ENCODE measurements at regions not wholly inside any gene's neighbourhood (a gene's known extent, or its start where the extent isn't known, plus 50 kb on each side); places are given as distances from the start of the nearest gene placed in this dataset.
A peak's percentile ranks its signal among the peaks of the same experiment; 100 is the strongest.

DNA sequence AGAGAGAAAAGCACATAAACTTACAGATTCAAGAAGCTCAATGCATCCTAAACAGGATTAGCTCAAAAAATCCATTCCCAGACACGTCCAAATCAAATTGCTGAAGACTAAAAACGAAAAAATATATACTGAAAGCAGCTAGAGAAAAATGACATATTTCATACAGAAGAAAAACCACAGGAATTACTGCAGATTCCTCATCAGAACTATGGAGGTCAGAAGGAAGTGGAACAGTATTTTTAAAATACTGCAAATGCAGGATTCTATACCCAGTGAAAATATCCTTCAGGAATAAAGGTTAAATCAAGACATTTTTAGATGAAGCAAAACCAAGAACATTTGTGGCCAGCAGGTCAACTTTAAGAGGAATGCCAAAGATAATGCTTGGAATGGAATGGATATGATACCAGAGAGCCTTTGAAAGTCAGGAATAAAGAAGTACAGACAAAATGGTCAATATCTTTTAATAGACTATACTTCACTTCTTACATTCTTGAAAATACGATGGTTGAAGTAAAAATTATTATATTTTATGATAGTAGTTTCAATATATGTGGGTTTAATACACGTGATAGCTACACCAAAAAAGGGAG lies 352.9 kb downstream of the CTTN start:
- no peak for DNase-seq

DNA sequence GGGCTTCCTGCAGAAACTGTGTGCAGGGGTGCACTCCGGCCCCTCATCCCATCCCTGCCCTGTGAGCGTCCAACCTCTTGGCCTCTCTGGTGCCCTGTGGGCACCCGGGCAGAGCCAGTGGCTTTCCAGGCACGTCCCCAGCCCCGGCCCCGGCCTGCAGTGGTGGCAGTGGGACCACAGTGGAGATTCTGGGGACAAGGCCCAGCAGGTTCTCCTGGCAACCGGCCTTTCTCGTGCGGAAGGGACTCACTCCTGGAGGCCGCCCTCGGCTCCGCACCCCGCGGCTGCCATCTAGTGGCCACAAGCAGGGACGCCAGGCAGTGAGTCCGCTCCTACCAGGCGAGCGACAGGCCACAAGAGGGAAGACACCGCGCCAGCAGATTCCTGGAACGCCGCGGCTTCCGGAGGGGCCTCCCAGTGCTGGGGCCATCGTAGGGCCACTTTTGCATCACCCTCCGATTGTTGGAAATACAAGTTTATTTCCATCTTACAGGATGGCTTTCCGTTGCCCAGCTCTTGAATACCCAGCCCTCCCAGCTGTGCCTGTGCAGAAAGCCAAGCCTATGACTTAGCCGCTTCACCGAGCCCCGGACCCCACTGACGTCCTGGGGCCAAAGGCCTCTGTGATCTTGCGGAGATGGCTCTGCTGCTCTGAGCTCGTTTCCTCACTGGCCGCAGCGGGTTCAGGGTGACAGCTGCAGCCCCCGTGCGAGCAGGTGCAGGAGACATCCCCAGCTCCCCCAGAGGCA lies 357.3 kb downstream of the CTTN start:
- DNase-seq = peak; percentile 57

DNA sequence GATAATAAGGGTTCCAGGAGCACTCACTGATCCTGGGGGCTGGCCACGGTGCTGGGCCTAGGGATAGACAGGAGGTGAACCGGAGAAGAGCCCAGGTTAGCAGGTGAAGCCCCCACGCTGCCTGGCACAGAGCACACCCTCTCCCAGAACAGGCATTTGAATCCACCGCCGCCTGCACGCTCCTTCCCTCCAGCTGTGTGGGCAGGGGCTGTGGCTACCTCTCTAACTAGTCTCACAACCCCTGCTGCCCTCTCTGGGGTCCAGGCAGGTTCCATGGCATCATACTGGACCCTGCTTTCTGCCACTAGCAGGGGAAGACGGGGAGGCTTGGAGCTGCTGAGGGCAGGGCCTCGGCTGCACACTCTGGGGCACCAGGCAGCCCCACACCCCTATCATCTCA lies 358.0 kb downstream of the CTTN start:
- no peak for DNase-seq

DNA sequence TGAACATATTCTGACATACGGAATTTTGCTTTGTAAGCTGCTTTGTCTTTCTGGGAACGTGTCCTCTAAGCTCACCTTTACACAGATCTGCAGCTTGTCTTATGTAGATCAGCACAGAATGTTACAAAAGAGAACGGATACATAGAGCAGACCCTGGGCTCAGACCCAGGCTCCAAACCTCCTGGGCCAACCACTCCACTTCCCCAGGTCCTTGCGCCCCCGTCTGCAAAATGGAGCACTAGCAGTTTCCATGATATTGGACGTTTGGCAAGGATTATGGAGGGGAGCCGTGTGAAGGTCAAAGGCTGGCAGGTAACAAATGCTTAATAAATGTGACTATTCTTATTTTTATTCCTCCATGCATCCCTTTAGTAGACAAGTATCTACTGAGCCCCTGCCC lies 358.4 kb downstream of the CTTN start:
- no peak for DNase-seq

DNA sequence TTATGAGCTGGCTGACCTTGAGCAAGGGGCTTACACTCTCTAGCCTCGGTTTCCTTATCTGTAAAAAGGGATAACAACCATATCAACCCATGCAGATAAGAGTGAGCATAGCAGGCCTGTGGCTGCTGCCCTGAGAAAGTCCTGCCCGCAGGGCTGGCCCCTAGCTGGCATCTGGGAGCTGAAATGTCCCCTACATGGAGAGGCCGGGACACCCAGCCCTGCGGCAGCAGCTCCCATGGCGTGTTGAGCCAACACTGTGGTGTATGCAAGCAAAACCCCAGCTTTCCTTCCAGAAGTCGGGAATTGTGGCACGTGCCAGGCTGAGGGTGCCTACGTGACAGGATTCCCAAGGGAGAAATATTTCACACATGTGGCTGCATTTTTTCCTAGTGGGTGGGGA lies 358.9 kb downstream of the CTTN start:
- DNase-seq = no peak

DNA sequence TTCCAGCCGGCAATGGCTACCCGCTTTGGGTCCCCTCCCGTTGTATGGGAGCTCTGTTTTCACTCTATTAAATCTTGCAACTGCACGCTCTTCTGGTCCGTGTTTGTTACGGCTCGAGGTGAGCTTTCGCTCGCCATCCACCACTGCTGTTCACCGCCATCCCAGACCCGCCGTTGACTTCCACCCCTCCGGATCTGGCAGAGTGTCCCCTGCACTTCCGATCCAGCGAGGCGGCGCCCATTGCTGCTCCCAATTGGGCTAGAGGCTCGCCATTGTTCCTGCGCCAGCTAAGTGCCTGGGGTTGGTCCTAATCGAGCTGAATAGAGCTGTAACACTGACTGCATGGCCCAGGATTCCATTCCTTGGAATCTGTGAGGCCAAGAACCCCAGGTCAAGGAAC lies 359.9 kb downstream of the CTTN start:
- no peak for DNase-seq

DNA sequence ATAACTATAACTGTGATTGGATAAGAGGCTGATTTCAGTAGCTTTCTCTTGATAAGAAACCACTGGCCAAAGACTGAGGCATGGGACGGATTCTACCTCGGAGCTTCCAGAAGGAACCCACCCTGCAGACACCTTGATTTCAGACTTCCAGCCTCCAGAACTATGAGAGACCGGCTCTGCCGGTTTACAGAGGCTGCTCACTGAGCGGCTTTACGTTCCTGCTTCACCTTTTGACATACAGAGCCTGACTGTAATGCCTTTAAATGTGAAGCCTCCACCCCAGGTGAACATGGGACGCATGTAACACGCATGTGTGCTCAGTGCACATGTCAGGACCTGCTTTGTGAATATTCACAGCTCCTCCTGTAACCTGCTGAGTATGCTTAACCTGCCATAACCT lies 361.5 kb downstream of the CTTN start:
- no peak for DNase-seq

DNA sequence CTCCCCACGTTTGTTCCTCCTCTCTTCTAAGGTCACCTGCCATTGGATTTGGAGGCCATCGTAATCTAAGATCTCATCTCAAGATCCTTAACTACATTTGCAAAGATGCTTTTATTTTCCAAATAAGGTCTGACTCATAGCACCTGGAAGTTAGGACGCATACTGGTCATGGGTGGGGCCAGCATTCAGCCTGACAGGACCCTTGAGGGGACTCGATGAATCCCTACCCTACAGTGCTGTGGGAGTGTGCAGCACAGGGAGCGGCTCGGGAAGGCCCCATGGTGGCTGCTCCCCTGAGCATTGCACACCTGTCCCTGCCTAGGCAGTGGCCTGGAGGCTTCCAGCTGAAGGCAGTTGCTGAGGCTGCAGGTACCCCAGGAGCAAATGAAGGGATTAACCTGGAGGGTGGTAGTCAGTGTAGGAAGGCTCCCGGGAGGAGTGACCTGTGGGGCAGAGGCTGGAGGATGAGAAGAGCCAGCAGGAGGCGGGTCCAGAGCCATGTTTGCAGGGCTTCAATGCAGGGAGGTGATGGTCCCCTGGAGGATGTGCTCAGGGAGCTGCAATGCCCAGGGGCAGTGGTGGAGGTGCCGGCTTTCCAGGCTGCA lies 362.2 kb downstream of the CTTN start:
- no peak for DNase-seq

DNA sequence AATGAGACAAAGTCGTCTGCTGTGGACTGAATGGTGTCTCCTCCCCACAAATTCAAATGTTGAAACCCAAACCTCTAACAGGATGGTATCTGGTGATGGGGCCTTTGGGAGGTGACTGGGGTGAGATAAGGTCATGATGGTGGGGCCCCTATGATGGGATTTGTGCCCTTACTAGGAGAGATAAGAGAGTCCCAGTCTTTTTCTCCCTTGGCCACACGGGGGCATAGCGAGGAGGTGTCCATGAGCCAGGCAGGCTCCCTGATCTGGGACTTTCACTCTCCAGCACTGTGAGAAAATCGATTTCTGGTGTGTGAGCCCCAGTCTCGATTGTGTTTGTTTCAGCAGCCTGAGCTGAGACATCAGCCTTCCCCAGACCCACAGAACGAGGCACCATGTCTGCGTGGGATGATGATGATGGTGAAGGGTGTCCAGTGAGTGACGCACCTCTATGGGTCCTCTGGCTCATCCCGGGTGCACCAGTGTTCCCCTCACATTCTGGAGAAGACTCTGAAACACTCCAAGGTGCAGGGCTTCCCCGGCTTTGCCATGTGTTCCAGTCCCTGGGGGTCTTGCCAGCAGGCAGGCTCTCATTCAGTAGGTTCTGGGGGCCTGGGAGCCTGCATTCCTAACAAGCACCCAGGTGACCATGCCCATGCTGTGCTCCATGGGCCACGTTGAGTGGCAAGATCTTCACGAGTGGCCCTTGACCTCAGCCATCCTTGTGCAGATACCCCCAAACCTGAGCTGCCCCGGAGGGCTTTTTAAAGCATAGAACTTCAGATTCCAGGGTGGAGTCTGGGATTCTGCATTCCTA lies 363.0 kb downstream of the CTTN start:
- no peak for DNase-seq

DNA sequence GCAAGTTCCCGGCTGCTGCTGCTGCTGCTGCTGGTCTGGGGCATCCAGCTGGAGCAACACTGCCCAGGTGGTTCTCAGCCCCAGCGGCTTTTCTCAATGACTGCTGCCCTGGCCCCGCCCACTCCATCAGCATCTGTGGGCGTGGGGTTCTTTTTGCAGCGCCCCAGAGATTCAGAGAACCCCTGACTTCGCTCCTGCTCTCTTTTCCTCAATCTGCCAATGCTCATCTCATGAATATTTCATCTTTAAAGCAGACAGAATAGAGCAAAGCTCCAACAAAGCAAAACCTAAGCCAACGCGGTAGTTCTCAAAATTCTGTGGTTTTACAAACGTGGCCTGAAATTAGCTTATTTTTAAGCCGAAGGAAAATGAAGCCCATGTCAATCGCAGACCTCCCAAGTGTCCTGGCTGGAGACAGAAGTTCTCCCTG lies 363.6 kb downstream of the CTTN start:
- no peak for DNase-seq

DNA sequence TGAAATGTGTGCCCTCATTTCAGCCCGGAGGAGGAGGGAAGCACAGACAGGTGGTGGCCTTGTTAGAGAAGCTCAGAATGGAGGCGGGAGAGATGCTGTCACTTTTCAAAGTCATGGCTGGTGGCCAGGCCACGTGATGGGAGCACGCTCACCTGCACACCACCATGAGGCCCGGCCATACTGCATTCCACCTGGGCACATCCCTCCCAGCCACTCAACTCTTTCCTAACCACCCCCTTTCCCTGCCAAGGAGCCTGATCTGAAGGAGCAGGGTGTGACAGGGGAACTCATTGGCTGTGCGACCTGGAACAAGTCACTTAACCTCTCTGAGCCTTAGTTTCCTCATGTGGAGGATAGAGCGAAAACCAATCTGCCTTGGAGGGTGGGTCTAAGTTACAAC lies 364.5 kb downstream of the CTTN start:
- no peak for DNase-seq

DNA sequence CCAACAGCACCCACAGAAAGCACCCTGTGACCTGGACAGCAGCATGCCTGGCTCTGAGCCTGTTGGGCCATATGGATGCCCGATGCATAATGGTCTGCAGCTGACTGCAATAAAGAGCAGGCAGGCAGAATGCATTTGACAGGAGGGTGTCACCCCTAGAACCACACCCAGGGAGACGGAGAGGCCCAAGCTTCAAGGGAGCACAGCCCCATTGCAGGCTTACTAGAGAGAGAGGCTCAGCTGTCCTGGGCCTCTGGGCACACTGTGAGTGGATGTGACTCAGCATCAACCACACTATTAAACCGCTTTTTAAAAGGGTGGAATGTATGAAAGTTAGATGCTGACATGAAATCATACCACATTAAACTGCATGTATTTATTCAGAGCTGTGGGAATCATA lies 365.3 kb downstream of the CTTN start:
- no peak for DNase-seq

DNA sequence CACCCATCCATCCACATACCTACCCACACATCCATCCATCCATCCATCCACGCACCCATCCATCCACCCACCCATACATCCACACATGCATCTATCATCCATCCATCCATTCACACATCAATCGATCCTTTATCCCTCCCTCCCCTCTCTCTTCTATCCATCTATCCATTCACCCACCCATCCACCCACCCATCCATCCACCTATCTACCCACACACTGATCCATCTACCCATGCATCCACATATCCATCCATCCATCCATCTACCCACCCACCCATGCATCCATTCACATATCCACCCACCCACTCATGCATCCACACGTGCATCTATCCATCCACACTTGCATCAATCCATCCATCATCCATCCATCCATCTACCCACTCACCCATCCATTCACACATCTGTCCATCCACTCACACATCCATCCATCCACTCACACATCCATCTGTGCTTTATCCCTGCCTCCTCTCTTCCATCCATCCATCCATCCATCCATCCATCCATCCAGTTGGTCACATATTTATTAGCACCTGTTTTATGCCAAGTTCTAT lies 366.1 kb downstream of the CTTN start:
- no peak for DNase-seq

DNA sequence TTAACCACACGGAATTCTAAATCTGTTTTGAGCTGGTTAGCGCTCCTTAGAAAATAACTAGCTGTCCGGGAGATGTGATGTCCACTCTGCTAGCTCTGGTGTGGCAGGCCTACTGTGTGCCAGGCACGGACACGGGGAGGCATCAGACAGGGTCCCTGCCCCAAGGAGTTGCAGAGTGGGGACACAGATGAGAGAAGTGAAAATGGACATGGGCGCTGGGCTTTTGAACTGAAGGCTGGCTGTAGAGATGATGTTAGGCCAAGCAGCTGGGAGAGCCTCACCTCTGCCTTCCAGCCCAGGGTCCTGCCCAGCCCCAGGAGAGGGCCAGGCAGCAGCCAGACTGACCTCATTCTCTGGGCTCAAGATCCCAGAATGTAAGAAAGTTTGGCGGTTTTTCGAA lies 368.6 kb downstream of the CTTN start:
- no peak for DNase-seq

DNA sequence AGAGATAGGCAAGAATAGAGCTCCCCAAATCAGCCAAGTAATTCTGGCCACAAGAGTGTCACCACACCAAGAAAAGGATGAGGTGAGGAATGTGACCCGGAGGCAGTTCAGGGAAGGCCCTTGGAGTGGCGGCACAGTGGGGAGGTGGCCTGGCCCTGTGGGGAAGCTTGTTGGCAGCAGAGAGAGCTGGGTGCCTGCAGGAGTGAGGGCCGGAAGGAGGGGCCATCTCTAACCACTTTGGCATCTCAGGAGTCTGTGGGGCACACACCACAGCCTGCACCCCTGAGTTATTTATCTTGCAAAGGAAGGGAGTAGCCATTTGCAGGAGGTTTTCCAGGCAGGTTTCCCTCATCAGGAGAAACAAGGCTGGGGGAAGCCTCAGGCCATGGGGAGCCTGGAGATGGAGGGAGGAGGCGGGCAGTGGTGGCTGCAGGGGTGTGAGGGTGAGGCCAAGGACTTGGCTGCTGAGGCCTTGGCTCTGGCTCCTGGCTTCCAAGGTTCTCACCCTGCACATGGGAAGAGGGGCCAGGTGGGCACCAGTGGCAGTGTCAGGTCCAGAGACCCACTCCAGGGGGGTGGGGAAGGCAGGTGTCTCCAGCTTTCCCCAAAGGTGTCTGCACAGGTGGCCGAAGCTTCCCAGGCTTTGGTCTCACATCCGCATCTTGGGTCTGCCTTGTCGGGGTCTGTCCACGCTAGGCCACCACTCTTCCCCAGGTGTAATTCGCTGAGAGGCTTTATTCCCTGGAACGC lies 370.2 kb downstream of the CTTN start:
- no peak for DNase-seq

DNA sequence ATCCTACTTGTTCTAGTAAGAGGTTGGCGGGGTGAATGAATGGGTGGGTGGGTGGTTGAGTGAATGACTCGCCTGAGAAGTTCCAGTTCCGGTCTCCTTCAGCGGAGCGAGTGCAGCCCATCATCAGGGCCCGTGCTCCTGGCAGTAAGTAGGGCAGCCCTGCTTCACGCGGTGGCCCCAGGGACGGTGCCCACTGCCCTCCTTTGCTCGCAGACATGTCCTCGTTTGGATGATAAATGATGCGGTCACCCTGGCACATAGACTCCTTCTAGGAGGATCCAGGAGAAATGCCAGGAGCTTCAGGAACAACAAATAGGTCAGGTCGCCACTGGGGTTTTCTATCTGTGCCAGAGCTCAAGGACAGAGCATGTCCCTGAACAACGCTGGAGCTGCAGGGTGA lies 370.8 kb downstream of the CTTN start:
- no peak for DNase-seq

DNA sequence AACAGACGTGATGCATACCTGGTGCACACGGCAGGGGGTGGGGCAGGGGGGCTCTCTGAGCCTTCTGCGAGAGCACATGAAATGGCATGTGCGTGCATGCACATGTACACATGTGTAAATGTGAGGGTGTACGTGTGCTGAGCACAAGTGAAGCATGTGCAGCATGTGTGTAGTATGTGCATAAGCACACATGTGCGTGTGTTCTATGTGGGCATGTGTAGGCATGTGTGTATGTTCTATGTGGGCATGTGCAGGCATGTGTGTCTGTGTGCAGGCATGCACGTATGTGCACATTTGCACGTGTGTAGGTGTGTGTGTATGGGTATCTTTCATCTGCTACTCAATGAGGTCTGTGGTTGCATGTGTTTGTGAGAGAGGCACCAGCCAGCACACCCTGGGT lies 371.2 kb downstream of the CTTN start:
- no peak for DNase-seq

DNA sequence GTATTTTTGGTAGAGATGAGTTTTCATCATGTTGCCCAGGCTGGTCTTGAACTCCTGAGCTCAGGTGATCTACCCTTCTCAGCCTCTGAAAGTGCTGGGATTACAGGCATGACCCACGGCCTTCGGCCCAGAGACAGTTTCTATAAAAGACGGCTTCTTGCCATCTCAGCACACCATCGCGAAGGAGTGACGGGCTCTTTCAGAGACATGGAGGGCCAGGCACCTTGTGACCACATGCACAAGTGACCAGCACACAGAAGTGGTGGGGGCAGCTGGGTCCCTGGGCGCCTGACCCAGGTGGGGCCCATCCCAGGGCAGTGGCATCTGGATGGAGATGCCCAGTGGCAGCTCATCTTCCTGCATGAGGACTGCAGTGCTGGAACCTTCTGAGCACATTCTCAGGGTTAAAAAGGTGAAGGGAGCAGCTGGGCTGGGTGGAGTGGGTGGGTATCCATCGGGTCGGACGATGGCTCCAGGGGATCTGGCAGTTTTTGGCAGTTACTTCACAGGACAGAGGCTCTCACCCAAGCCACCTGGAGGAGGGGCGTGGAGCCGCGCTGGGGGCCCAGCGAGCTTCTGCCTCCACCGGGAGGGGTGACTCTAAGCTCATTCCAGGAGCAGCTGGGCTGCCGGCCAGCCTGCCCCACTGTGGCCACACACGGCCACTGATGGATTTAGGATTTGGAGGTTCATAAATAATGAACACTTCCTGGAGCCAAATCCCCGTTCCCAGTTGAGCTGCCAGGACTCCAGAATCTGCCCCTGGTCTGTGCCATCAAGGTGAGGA lies 373.0 kb downstream of the CTTN start:
- DNase-seq = no peak

DNA sequence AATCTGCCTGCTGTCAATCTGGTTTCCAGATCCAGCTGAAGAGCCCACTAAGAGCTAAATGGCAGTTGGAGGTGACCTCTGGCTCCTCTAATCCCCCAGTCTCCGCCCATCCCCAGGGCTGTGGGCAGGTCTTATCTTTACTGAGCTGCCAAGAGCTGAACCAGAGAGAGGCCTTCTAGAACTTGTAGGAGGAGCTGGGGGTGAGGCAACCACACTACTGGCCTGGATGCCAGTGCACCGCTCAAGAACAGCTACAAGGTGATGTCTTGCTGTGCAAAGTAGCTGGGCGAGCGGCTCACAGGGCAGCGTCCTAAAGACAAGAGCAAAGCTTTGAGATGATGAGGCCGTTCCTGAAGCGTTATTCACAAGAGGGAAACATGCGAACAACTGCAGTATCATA lies 374.6 kb downstream of the CTTN start:
- DNase-seq = no peak

DNA sequence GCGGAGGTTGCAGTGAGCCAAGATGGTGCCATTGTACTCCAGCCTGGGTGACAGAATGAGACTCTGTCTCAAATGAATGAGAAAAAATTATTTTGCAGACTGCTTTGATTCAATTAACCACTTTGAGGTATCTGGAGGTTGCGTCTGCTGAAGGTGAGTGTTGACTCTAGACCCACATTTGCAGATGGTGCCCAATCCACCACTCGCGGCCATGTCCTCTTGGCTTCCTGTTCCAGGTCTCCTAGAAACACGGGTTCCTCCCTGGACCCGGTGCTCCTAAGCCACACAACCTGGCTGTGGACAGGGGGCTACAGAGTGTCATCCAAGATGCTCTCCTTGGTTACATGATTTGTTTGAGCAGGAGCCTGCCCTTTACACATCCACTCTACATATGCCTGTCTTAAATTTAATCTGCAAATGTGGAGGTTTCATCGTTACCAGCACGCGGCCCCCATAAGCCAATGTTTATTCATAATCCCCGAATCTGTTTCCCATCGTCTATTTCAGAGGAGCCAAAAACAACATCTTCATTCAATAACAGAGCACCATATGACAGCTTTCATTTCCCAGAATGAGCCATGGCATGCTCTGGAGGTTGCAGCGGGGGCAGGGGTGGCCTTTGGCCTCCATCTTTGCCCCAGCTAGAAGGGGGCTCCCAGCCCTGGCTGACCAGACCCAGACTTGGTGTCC lies 377.2 kb downstream of the CTTN start:
- DNase-seq = no peak

DNA sequence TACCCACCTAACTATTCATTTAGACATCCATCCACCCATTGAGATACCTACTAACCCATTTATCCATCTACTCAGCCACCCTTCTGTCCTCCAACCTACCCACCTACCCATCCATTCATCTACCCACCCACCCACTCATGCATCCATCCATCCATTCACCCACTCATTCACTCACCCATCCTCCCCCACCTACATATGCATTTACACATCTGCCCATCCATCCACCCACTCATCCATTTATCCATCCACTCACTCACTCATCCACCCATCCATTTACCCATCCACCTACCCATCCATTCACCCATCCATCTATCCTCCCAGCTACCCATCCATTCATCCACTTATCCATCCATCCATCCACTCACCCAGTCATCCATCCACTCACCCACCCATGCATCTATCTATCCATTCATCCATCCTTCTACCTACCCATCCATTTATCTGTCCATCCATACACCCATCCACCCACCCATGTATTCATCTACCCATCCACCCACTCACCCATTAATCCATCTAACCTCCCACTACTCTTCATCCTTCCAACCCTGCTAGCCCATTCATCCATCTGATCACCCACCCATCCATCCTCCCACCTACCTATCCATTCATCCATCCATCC lies 378.7 kb downstream of the CTTN start:
- no peak for DNase-seq

All from stimulated activated CD4-positive, alpha-beta T cell treated with anti-CD3 and anti-CD28 coated beads, Interleukin-12 subunit alpha, Interleukin-12 subunit beta, amount 100 ng/mL, for 4 hours (primary cell).